Brain pericyte (primary cell): ENCODE measurements at regions not wholly inside any gene's neighbourhood (a gene's known extent, or its start where the extent isn't known, plus 50 kb on each side); places are given as distances from the start of the nearest gene placed in this dataset.
"Not testable (repeated sequence)": the region's sequence is repeated elsewhere in the genome, so short reads cannot be mapped to it uniquely, and the experiment has no call there.

Experiments
- DNase-seq: peaks from one replicate; pipeline ENCODE4 v3.0.0-alpha.2; 2012; ENCODE audit warnings: low read depth, low spot score

DNA sequence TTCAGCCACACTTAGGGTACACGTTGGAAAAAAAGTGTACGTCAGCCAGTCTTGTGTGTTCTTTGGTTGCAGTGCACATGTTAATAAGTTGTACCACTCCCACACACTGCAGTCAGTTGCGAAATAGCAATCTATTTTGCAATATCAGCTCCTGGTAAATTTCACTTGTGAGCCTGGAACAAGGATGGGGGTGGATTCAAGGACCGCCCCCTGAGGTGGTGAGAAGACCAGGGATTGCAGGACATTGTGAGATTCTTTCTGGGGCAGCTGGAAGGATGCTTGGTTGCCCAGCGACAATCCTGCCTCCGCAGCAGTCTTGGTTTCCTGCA lies 78.6 kb upstream of the ZFHX3 start:
- no peak for DNase-seq

DNA sequence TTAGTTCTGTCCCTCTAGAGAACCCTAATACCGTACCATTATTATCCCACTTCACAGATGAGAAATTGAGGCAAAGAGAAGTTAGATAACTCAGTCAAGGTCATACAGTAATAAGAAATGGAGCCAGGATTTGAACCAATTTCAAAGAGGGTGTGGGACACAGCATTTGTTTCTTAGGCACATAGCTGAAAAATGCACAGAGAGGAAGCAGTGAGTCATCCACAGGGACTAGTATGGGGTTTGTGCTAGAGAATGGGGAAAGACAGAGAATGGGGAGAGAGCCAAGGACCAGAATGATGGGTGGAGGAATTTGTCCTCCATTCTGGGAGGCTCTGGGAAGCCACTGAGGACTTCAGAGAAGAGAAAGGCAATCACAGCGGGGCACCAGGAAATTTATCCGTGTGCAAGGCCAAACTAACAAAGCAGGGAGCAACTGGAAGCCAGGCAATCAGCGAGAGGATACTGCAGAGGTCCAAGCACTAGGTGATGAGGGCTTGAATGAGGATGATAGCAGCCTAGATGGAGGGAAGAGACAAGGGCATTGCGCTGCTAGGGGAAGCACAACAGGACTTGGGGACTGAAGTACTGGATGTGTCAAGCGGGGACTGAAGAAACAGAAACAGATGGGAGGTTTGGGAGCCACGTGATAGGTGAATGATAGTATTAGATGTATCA lies 78.1 kb upstream of the ZFHX3 start:
- DNase-seq, result no peak

DNA sequence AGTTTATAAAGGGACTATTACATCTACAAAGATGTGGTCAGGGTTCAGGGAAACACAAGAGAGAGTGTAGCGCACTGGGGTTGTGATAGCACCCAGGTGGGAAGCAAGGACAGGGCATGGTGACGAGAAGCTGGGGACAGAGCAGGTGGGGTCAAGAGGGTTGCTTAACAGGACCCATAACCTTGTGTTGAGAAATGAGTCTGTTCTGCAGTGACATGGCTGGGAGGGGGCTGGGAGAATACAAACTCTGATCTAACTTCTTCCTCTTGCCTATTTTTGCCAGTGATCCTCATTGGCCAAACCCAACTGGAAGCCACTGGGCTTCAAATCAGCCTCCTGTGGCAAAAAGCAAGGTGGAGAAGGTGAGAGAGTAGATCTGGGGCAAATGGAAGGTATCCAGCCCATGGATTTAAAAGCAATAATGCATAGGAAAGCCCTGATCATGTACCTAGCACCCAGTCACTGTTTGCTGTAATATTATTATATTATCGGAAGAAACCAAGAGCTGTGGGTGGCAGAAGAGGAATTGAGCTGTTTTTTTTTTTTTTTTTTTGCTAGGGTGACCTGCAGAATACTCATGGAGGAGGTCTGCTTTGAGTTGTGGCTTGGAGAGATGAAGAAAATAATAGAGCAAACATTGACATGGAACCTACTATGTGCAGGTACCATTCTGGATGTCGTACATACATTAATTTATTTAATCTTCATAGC lies 76.9 kb upstream of the ZFHX3 start:
- DNase-seq, result no peak

DNA sequence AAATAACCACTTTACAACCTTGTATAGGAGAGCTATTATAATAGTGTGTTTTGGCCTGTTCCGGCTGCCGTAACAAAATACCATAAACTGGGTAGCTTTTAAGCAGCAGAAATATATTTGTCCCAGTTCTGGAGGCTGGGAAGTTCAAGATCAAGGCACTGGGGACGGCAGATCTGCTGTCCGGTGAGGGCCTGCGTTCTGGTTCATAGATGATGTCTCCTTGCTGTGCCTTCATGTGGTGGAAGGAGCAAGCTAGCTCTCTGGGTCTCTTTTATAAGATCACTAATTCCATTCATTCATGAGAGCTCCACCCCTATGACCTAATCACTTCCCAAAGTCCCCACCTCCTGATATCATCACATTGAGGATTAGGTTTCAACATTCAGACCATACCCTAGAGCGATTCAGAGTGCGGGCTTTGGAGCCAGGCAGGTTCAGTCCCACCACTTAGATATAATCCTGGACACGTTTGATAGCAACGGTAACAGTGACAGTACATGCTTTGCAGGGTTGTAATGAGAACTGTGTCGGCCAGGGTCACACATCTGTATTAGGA lies 76.2 kb upstream of the ZFHX3 start:
- no peak for DNase-seq

DNA sequence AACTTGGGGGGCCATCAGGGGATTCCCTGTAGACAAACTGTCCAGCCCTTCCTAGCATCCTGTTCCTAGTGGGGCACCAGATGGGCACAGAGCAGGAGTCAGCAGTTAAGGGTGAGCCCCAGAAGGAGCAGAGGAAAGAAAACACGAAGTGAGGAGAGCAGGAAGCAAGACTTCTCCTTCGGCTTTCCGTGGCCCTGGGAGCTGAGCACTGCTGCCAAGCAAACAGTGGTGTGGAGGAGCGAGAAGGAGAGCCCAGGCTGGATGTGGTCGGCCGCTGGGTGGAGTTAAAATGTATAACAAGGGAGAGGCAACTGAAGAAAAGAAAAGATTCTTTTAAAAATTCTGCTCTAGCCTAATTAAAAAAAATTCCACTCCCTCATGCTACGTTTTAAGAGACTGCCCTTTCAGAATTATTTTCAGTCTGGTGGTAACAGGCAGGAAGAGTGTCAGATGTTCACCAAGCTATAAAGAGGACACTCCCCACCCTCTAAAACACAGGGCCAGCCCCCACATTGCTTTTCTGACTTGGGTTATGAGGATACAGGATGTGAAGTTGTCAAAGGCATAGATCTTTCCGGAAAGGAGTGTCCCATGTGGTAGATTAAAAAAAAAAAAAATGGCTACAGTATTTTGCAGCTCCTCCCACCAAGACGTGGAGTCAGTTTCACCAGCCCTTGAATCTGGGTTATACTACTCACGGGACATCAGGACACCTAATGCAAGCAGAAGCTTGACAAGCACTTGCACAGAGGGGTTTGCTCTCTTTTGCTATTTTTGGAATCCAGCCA lies 74.9 kb upstream of the ZFHX3 start:
- no peak for DNase-seq

DNA sequence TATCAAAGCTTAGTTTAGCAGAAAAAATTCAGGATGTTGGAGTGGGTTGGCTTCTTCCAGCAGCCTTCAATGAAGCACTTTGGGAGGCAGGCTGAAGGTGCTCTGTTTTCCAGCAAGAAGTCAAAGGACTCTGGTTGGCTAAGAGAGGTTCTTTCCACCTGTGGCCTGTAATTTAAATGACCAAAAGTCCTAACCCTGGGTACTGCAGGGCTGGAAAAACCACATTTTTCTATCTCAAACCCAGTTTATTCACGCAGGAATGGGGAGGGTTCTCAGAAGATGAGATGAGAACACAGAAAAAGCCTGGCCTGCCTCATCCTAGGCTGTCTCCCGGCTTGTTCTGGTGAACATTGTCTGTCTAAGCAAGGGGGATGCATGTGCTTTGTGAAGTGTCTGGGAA lies 68.6 kb upstream of the ZFHX3 start:
- DNase-seq, result no peak

DNA sequence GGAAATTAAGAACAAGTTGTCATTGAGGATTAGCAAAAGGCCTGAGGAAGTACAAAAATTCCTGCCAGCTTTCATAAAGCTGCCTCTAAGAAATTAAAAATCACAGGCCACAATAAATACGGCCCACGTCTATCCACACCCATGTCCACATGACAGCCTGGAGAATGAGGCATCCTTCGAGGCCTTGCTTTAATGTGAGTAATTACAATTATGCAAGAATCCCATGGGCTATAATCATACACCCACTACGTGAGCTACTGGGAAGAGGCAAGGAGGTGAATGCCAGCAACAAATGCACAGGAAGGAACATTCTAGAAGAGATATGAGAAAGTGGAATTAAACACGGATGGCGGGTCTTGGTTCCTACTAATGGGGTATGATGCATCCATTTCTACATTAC lies 65.4 kb upstream of the ZFHX3 start:
- no peak for DNase-seq

DNA sequence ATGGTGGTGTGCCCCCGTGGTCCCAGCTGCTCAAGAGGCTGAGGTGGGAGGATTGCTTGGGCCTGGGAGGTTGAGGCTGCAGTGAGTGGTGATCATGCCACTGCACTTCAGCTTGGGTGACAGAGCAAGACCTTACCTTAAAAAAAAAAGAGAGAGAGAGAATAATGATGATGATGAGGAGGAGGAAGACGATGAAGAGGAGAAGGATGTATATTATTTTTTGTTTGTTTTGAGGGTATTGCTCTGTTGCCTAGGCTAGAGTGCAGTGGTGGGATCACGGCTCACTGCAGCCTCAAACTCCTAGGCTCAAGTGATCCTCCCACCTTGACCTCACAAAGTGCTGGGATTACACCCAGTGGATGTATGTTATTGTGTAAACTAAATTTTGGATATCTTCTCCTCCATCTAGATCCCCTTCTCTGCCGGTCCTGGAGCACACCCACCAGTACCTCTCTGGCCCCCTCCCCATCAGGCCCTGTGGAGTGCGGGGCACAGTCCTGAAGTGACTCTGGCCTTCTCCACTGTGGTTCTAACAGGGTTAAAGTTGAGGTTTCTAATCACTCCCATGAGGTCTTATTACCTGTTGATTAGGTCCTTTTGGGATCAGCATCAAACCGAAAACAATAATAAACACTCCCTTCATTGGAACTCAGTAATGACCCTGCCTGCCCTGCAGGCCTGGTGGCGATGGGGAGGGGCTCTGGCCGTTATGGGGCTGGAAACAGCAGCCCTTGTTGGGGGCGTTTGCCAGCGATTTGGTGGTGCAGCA lies 60.5 kb upstream of the ZFHX3 start:
- no peak for DNase-seq

DNA sequence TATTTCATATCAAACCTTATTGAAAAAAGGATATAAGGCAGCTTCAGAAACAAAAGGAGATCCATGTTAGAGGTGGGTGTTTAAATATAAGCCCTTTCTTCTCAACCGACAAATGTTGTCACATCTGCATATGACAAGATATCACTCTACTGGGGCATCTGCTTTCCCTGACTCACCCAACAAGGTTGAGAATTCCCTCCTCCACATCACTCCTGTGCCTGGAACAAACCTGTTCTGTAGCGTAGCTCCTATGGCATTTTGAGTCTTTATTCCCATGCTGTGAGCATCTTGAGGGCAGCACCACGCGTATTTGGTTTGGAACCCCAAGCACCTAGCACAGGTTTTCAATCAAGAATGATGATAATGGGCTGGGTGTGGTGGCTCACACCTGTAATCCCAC lies 59.4 kb upstream of the ZFHX3 start:
- no peak for DNase-seq

DNA sequence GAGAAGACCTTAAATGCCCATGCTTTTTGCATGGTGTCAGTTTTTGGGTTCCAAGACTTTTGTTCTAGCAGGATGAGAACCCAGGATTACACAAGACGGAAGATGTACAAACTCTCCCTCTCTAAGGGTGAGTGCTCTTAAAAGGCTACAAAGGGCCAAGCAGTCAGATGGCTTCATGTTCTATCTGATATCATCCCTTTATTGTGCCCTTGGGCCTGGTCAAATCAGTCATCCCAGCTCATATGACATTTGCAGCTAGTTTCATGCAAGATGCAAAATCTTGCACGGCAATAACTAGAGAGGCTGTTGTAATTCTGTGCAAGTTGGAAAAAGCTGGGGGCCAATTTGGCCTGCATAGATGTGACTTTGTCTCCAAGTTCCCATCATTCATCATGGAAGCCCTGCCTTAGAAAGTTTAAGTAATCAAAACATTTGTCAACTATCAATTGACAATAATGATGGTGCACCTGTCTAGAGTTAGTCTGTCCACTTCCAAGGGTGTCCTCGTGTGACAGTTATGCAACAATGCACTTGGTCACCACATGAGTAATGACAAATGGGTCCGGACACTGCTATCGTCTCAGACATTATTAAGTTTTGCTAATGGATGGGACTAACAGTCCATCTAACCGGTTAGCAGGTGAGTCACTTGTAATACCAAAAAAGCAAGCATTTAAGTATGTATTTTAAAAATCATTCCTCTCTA lies 58.6 kb upstream of the ZFHX3 start:
- DNase-seq, result no peak

DNA sequence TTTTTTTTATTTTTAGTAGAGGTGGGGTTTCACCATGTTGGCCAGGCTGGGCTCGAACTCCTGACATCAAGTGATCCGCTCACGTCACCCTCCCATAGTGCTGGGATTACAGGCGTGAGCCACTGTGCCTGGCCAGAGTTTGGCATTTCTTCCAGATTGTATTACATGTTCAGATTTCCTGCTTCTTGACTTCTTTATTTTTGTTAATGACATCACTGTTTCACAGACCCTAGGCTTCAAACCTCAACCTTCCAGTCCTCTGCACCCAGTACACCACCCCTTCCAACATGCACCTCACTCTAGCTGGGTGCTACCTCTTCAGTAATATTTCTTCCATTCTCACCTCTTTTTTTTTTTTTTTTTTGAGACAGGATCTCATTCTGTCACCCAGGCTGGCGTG lies 53.6 kb upstream of the ZFHX3 start:
- DNase-seq, result no peak

DNA sequence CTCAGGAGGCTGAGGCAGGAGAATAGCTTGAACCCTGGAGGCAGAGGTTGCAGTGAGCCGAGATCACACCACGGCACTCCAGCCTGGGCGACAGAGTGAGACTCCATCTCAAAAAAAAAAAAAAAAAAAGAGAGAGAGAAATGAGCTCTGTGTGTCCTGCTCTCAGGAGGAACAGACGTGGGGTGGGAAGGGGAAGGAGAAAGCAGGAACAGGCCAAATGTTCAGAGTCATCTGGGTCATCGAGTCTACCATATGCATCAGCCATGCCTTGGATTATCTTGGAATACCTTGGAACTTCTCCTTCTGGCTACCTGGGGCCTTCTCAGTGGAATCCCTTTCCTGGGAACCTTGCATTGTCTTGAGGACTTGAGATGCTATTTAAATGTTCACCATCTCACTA lies 51.7 kb upstream of the ZFHX3 start:
- DNase-seq, result not testable (repeated sequence)
